HEK293 (cell line): ENCODE measurements at regions not wholly inside any gene's neighbourhood (a gene's known extent, or its start where the extent isn't known, plus 50 kb on each side); places are given as distances from the start of the nearest gene placed in this dataset.

Experiments
- ZBTB21 ChIP-seq: fragments of 450-650 bp; formaldehyde crosslinking; IDR thresholded peaks from 2 replicates; pipeline ENCODE4 v1.5.1; 2017; ENCODE audit warnings: missing biosample characterization, missing genetic modification characterization
- ZNF138 ChIP-seq: fragments of 450-650 bp; formaldehyde crosslinking; IDR thresholded peaks from 2 replicates; pipeline ENCODE4 v1.5.1; 2016; ENCODE audit warnings: missing biosample characterization, missing genetic modification characterization, borderline replicate concordance
- ZNF623 ChIP-seq: fragments of 450-650 bp; formaldehyde crosslinking; IDR thresholded peaks from 2 replicates; pipeline ENCODE4 v1.5.1; 2016; ENCODE audit warnings: missing biosample characterization, missing genetic modification characterization
- ZNF791 ChIP-seq: fragments of 450-650 bp; formaldehyde crosslinking; IDR thresholded peaks from 2 replicates; pipeline ENCODE4 v1.5.1; 2016; ENCODE audit warnings: missing biosample characterization, missing genetic modification characterization
- TF ChIP-seq, protein P1 (sequence below): fragments of 450-650 bp; formaldehyde crosslinking; IDR thresholded peaks from 2 replicates; pipeline ENCODE4 v1.5.1; 2016; ENCODE audit warnings: missing biosample characterization, missing genetic modification characterization

GRCh38 chr6:4677751-4678065, 98.5 kb upstream of the CDYL start:
- TF ChIP-seq, protein P1, sequence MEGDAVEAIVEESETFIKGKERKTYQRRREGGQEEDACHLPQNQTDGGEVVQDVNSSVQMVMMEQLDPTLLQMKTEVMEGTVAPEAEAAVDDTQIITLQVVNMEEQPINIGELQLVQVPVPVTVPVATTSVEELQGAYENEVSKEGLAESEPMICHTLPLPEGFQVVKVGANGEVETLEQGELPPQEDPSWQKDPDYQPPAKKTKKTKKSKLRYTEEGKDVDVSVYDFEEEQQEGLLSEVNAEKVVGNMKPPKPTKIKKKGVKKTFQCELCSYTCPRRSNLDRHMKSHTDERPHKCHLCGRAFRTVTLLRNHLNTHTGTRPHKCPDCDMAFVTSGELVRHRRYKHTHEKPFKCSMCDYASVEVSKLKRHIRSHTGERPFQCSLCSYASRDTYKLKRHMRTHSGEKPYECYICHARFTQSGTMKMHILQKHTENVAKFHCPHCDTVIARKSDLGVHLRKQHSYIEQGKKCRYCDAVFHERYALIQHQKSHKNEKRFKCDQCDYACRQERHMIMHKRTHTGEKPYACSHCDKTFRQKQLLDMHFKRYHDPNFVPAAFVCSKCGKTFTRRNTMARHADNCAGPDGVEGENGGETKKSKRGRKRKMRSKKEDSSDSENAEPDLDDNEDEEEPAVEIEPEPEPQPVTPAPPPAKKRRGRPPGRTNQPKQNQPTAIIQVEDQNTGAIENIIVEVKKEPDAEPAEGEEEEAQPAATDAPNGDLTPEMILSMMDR (tag by site-specific recombination) = no peak
- TF ChIP-seq ZNF623 = no peak
- TF ChIP-seq ZNF791 (tag by site-specific recombination) = no peak
- TF ChIP-seq ZBTB21 (tag by site-specific recombination) = no peak
- no peak for TF ChIP-seq ZNF138
